HG02763 (cell line): ENCODE measurements at regions not wholly inside any gene's neighbourhood (a gene's known extent, or its start where the extent isn't known, plus 50 kb on each side); places are given as distances from the start of the nearest gene placed in this dataset.
"Not testable (repeated sequence)": the region's sequence is repeated elsewhere in the genome, so short reads cannot be mapped to it uniquely, and the experiment has no call there.

Source experiments
- ATAC-seq: cut with Tn5 transposase; IDR thresholded peaks from one replicate; pipeline ENCODE4 v1.9.1; 2021; ENCODE audit warnings: mild to moderate bottlenecking, moderate library complexity; ENCODE audit not compliant: unreplicated experiment

DNA sequence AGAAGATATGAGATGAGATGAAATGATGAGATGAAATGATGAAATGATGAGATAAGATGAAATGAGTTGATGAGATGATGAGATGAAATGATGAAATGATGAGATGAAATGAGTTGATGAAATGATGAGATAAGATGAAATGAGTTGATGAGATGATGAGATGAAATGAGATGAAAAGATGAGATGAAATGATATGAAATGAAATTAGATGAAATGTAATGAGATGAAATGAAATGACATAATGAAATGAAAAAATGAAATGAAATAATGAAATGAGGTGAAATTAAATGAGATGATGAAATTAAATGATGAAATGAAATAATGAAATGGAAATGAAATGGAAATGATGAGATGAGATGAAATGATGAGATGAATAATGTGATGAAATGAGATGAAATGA is 231.6 kb downstream of the GOLGA6L6 start:
- ATAC-seq, result not testable (repeated sequence)

DNA sequence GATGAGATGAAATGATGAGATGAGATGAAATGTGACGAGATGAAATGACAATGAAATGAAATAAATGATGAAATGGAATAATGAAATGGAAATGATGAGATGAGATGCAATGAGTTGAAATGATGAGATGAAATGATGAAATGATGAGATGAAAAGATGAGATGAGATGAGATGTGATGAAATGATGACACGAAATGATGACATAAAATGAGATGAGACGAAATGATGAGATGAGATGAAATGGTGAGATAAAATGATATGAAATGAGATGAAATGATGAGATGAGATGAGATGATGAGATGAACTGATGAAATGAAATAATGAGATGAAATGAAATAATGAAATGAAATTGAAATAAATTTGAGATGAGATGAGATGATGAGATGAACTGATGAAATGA is 232.2 kb downstream of the GOLGA6L6 start:
- not testable (repeated sequence) for ATAC-seq

DNA sequence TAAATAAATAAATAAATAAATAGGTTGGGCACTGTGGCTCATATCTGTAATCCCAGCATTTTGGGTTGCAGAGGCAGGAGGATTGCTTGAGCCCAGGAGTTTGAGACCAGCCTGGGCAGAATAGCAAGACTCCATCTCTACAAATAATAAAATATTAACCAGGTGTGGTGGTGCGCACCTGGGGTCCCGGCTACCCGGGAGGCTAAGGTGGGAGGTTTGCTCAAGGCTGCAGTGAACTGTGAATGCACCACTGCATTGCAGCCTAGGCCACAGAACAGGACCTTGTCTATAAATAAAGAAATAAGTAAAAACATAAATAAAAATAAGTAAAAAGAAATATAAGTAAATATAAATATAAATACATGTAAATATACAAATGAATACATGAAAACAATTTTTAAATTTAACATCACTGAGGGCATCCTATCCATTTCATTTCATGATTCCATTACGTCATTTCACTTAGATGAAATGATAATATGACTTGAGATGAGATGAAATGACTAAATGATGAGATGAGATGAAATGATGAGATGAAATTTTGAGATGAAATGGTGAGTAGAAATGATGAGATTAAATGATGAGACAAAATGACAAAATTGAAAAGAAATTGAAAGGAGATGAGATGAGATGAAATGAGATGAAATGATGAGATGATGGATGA is 233.4 kb downstream of the GOLGA6L6 start:
- not testable (repeated sequence) for ATAC-seq

- not testable (repeated sequence) for ATAC-seq
Measured at GRCh38 chr15:20307137-20307536, 234.5 kb downstream of the GOLGA6L6 start.

GRCh38 chr15:20306497-20307106 is 235.0 kb downstream of the GOLGA6L6 start:
- ATAC-seq, result not testable (repeated sequence)

DNA sequence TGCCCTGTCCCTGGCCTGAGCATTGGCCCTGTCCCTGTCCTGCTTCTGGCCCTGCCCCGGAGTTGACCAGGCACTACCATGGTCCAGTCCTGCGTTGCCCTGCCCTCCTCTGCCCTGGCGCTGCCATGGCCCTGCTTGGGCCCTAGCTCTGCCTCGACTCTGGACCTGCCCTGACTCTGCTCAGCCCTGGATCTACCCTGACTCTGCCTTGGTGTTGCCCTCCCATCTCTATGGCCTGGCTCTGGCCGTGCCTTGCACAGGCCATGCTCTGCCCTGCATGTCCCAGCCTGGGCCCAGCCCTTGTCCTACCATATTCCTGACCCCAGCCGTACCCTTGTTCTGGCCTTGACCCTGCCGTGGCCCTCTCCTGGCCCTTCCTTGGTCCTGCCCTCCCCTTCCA is 235.7 kb downstream of the GOLGA6L6 start:
- not testable (repeated sequence) for ATAC-seq

- not testable (repeated sequence) for ATAC-seq
Measured at GRCh38 chr15:20305015-20305465, 236.6 kb downstream of the GOLGA6L6 start.

DNA sequence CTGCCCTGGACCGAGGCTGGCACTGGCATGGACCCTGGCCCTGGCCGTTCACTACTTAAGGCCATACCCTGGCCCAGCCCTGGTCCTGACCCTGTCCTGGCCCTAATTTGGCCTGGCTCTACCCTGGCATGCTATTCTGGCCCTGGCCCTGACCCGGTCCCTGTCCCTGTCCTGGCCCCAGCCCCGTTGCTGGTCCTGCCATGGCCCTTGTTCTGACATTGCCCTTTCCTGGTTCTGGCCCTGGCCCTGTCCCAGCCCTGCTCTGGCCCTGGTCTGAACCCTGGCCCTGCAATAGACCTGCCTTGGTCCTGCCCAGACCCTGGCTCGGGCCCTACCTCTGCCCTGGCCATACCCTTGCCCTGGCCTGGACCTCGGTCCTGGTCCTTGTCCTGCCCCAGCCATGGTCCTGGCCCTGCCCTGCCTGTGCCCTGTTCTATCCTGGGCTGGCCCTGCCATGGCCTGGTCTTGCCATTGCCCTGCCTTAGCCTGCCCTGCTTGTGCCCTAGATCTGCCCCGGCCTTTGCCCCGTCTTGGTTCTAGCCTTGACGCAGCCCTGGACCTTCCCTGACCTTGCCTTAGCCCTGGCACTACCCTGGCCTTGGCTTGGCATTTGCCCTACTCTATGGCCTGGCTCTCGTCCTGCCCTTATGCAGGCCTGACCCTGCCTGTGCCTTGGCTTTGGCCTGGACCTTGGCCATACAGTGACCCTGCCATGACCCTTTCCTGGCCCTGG is 237.2 kb downstream of the GOLGA6L6 start:
- ATAC-seq, result not testable (repeated sequence)

DNA sequence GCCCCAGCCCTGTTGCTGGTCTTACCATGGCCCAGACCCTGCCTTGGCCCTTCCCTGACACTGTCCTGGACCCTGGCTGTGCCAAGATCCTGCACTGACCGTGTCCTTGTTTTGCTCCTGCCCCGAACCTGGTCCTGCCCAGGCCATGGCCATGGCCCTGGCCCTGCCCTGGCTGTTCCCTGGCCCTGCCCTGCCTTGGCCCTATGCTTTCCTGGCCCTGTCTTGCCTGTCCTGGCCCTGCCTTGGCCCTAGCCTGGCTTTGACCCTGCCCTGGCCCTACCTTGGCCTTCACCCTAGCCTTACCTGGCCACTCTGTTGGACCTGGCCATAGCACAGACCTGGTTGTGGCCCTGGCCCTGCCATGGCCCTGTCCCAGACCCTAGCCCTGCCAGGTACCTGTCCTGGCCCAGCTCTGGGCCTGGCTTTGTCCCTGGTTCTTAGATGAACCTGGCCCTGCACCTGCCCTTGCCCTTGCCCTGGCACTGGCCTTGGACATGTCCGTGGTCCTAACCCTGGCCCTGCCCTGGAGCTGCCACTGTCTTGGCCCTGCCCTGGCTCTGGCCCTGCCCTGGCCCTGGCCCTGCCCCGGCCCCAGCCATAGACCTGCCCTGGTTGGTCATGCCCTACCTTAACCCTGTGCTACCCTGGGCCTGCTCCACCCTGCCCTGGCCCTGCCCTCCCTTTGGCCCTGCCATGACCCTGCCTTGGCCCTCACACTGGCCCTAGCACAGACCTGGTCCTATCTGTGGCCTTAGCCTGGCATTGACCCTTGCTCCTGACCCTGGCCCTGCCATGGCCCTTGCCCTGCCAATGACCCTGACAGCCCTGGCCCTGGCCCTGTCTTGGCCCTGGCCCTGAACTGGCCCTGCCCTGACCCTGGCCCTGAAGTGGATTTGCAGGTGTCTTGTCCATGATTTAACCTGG is 238.1 kb downstream of the GOLGA6L6 start:
- ATAC-seq, result not testable (repeated sequence)

DNA sequence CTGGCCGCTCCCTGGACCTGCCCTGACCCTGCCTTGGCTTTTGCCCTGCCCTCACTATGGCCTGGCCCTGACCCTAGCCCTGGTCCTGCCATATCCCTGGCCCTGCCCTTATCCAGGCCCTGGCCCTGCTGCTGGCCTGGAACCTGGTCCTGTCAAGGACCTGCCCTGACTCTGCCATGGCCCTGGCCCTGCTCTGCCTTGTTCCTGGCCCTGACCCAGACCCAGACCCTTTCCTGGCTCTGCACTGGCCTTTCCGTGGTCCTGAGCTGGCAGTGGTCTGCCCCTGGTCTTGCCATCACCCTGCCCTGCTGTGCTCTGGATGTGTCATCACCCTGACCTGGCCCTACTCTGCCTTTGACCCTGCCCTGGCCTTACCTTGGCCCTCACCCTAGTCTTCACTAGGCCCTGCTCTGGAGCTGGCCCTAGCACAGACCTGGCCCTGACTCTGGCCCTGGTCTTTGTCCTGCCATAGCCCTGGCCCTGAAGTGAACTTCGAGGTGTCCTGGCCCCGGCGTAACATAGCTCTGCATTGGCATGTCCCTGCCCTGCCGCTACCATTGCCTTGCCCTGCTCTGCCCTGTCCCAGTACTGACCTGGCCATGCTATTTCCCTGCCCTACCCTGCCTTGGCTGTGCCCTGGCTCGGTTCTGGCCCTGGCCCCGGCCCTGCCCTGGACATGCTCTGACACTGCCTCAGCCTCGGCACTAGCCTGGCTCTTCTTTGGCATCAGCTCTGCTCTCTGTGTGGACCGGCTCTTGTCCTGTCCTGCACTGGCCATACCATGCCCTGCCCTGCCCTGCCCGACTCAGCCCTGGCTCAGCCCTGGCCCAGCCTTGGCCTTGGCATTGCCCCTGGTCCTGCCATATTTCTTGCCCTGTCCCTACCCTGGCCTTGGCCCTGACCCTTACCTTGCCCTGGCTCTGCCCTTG is 239.2 kb downstream of the GOLGA6L6 start:
- not testable (repeated sequence) for ATAC-seq

DNA sequence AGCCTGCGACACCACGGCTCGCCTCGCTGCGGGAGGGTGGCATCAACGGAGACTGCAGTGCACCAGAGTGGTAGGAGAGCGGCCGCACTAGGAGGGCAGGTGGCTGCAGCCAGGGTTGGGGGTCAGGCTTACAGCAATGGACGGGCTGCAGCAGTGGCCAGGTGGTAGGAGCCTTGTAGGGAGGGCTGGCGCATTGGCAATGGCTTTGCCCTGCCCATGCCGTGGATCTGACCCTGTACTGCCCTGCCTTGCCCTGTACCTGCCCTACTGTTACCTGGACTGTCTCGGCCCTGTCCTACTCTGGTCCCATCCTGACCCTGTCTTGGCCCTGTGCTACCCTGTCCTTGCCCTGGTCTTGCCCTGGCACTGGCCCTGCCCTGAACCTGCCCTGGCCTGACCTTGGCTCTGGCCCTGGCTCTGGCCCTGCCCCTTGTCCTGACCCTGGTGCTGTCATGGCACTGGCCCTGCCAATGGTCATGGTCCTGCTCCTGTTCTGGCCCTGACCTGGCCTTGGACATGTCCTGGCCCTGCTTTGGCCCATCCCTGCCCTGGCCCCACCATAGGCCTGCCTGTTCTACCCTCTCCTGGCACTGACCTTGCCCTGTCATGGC is 240.0 kb downstream of the GOLGA6L6 start:
- ATAC-seq, result not testable (repeated sequence)

DNA sequence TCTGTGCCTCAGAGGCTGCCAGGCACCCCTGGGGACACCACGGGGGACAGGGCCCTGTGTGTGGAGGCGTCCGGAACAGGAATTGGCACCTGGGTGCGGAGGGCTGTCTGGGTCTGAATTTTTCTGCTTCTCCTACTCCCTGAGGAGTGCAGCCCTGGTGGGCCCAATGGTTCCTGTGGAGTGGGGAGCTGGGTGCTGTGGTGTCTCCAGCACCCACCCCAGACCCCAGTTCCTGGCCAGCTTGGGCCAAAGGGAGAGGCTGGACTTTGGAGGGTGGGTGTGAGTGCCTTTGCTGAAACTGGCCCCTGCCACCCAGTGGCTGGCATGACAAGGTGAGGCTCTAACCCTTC is 240.6 kb downstream of the GOLGA6L6 start:
- ATAC-seq, result not testable (repeated sequence)

DNA sequence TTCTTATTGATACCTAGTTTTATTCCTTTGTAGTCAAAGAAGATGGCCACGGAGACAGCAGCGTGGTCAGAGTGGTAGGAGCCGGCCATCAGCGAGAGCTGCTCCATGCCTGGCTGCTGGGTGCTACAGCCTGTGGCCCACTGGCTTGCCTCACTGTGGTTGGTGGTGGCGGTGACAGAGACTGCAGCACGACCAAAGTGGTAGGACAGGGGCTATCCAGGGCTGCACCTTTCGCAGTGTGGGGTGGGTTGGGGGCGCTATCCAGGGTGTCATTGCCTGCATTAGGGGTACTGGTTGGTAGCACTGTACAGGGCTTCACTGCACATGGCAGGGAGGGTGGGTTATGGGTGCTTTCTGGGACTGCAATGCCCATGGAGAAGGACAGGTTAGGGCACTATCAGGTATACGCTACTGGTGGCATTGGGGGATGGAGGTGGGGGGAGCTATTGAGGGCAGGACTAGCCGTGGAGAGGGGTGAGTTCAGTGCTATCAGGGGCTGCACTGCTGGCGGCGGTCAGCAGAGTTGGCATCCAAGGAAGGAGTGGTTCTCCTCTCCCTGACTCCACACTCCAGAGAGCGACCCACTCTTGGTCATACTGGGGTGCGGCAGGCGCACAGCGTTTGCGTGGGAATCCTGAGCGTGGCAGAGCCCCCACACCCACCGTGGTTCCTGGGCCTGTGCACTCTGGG is 241.1 kb downstream of the GOLGA6L6 start:
- not testable (repeated sequence) for ATAC-seq

- not testable (repeated sequence) for ATAC-seq
Measured at GRCh38 chr15:20297603-20298123, 243.9 kb downstream of the GOLGA6L6 start.

GRCh38 chr15:20296261-20296660 is 245.3 kb downstream of the GOLGA6L6 start:
- not testable (repeated sequence) for ATAC-seq

- no peak for ATAC-seq
Measured at GRCh38 chr15:20295238-20295811, 246.3 kb downstream of the GOLGA6L6 start.

DNA sequence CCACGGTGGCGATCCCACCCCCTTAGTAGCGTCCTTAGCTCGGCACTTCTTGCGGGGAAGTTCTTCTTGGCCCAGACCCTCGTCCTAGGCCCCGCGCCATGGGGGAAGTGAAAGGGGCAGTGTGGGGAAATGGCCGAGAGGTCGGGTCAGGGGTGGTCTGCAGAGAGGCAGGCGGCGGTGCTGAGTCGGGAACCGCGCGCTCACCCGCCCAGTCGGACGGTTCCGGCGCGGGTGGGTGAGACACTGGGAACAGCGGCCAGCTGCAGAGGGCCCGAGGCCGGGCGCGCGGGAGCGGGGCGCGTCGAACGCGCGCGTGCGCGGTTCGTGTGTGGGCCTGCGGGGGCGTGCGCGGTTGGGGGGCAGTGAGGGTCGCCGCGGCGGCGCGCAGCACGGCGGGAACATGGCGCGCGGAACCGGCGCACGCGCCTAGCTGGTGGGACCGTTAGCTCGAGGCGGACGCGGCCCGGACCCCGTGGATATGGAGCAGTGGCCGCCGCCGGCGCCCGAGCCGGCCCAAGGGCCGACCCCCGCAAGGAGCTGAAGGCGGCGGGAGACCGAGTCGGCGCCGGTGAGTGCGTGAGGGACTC is 246.9 kb downstream of the GOLGA6L6 start:
- no peak for ATAC-seq
